IMR-90 (cell line): ENCODE measurements at regions not wholly inside any gene's neighbourhood (a gene's known extent, or its start where the extent isn't known, plus 50 kb on each side); places are given as distances from the start of the nearest gene placed in this dataset.

ENCODE experiments used
- ATAC-seq: fragments of 200-7000 bp; cut with Tn5 transposase; 2 replicates; pipeline ENCODE4 v1.9.1; 2020; ENCODE audit warnings: low read depth, mild to moderate bottlenecking, moderate library complexity
- BruUV-seq: library from RNA; stranded (reverse); fragments of 400-500 nt; replicated peaks from 2 replicates; lab custom pipeline; 2021; lab: Mats Ljungman, UMichigan
- CTCF ChIA-PET: fragments of 300-600 bp; formaldehyde crosslinking; extraction: SDS; loops from one replicate; lab custom pipeline; 2021; ENCODE audit warnings: antibody characterized with exemption; lab: Yijun Ruan, JAX
- POLR2A ChIA-PET: fragments of 300-600 bp; sonication (Branson Sonifier 250); formaldehyde crosslinking; loops from one replicate; lab custom pipeline; 2022; ENCODE audit warnings: antibody characterized with exemption; ENCODE audit not compliant: unreplicated experiment; lab: Charles Lee
- DNase-seq: peaks from one replicate; pipeline ENCODE4 v3.0.0; 2013
- H2AFZ ChIP-seq: replicated peaks from 2 replicates; pipeline ENCODE3; 2013; ENCODE audit warnings: low read length, mild to moderate bottlenecking; ENCODE audit not compliant: poor library complexity
- H2AK5ac ChIP-seq: 2 replicates; pipeline ENCODE4 v1.6.1; 2013; ENCODE audit warnings: low read depth, low read length, inconsistent platforms
- H2AK9ac ChIP-seq: replicated peaks from 2 replicates; pipeline ENCODE3; 2013; ENCODE audit warnings: mild to moderate bottlenecking, low read depth, low read length, moderate library complexity; ENCODE audit not compliant: poor library complexity
- H2BK120ac ChIP-seq: 2 replicates; pipeline ENCODE4 v1.6.1; 2013; ENCODE audit warnings: low read depth, low read length, inconsistent platforms
- H2BK15ac ChIP-seq: 3 replicates; pipeline ENCODE4 v1.6.1; 2013; ENCODE audit warnings: low read depth, low read length, inconsistent platforms
- H2BK20ac ChIP-seq: 2 replicates; pipeline ENCODE4 v1.6.1; 2013; ENCODE audit warnings: low read depth, mild to moderate bottlenecking, inconsistent platforms, low read length, moderate library complexity
- H2BK5ac ChIP-seq: 2 replicates; pipeline ENCODE4 v1.6.1; 2013; ENCODE audit warnings: mild to moderate bottlenecking, low read depth, low read length, inconsistent platforms; ENCODE audit not compliant: poor library complexity, severe bottlenecking
- H3K14ac ChIP-seq: replicated peaks from 2 replicates; pipeline ENCODE4 v1.6.1; 2013; ENCODE audit warnings: low read depth, low read length, inconsistent platforms
- H3K18ac ChIP-seq: 2 replicates; pipeline ENCODE4 v1.6.1; 2013; ENCODE audit warnings: low read depth, low read length, control low read depth
- H3K23ac ChIP-seq: 2 replicates; pipeline ENCODE4 v1.6.1; 2013; ENCODE audit warnings: low read depth, low read length, inconsistent platforms
- H3K27ac ChIP-seq: 2 replicates; pipeline ENCODE4 v1.5.1; 2013; ENCODE audit warnings: mild to moderate bottlenecking, control low read depth, low read length; ENCODE audit not compliant: insufficient read depth
- H3K27me3 ChIP-seq: 2 replicates; pipeline ENCODE4 v1.6.1; 2013; ENCODE audit warnings: low read length; ENCODE audit not compliant: control insufficient read depth, insufficient read depth
- H3K36me3 ChIP-seq: 2 replicates; pipeline ENCODE4 v1.6.1; 2013; ENCODE audit warnings: low read length, mixed read lengths; ENCODE audit not compliant: control insufficient read depth, insufficient read depth
- H3K4ac ChIP-seq: 2 replicates; pipeline ENCODE4 v1.6.1; 2013; ENCODE audit warnings: low read depth, low read length, inconsistent platforms
- H3K4me1 ChIP-seq: 2 replicates; pipeline ENCODE4 v1.6.1; 2013; ENCODE audit warnings: low read length, mixed read lengths; ENCODE audit not compliant: control insufficient read depth, insufficient read depth
- H3K4me2 ChIP-seq: 2 replicates; pipeline ENCODE4 v1.6.1; 2013; ENCODE audit warnings: low read depth, mild to moderate bottlenecking, control low read depth, low read length, moderate library complexity
- H3K4me3 ChIP-seq: 2 replicates; pipeline ENCODE4 v1.5.1; 2013; ENCODE audit warnings: low read depth, mild to moderate bottlenecking, control low read depth, low read length, moderate library complexity; ENCODE audit not compliant: insufficient read depth
- H3K56ac ChIP-seq: 2 replicates; pipeline ENCODE4 v1.6.1; 2013; ENCODE audit warnings: low read length, inconsistent platforms; ENCODE audit not compliant: insufficient read depth; ENCODE audit errors: extremely low read depth
- H3K79me1 ChIP-seq, 2 experiments: 2 replicates each; pipeline ENCODE4 v1.6.1; 2013; ENCODE audit warnings: low read length in 2 of 2, inconsistent platforms in 1 of 2, low read depth in 1 of 2
- H3K9ac ChIP-seq: 2 replicates; pipeline ENCODE4 v1.6.1; 2013; ENCODE audit warnings: low read depth, low read length, control low read depth
- H3K9me1 ChIP-seq: 2 replicates; pipeline ENCODE4 v1.6.1; 2013; ENCODE audit warnings: low read length, inconsistent platforms; ENCODE audit not compliant: insufficient read depth
- H3K9me3 ChIP-seq: 2 replicates; pipeline ENCODE4 v1.6.1; 2013; ENCODE audit warnings: low read length; ENCODE audit not compliant: control insufficient read depth, insufficient read depth
- H4K20me1 ChIP-seq: 2 replicates; pipeline ENCODE4 v1.6.1; 2013; ENCODE audit warnings: low read length, inconsistent platforms; ENCODE audit not compliant: insufficient read depth
- H4K5ac ChIP-seq: 2 replicates; pipeline ENCODE4 v1.6.1; 2013; ENCODE audit warnings: mild to moderate bottlenecking, low read depth, low read length, control low read depth
- H4K8ac ChIP-seq, 2 experiments: 2 replicates each; pipeline ENCODE4 v1.6.1; 2013; ENCODE audit warnings: low read depth in 2 of 2, low read length in 2 of 2, control low read depth in 1 of 2, inconsistent platforms in 1 of 2
- H4K91ac ChIP-seq: 2 replicates; pipeline ENCODE4 v1.6.1; 2013; ENCODE audit warnings: low read depth, low read length, inconsistent platforms; ENCODE audit not compliant: insufficient read depth
- BHLHE40 ChIP-seq: fragments of 150-350 bp; IDR thresholded peaks from 2 replicates; pipeline ENCODE4 v1.6.1; 2016; ENCODE audit warnings: mild to moderate bottlenecking, low read depth, low read length
- CHD1 ChIP-seq: IDR thresholded peaks from 2 replicates; pipeline ENCODE4 v1.6.1; 2012; ENCODE audit warnings: low read depth, low read length, improper control_type of control experiment
- ELK1 ChIP-seq: fragments of 150-350 bp; IDR thresholded peaks from 2 replicates; pipeline ENCODE4 v1.6.1; 2016; ENCODE audit warnings: low read depth, mild to moderate bottlenecking, low read length, moderate library complexity, borderline replicate concordance
- FOS ChIP-seq: fragments of 150-350 bp; IDR thresholded peaks from 2 replicates; pipeline ENCODE4 v1.6.1; 2016; ENCODE audit warnings: low read depth, low read length
- MAFK ChIP-seq: IDR thresholded peaks from 2 replicates; pipeline ENCODE4 v1.6.1; 2012; ENCODE audit warnings: low read depth, low read length, improper control_type of control experiment
- MAZ ChIP-seq: IDR thresholded peaks from 2 replicates; pipeline ENCODE4 v1.6.1; 2012; ENCODE audit warnings: low read depth, mild to moderate bottlenecking, low read length, improper control_type of control experiment, moderate library complexity, borderline replicate concordance
- MXI1 ChIP-seq: IDR thresholded peaks from 2 replicates; pipeline ENCODE4 v1.6.1; 2012; ENCODE audit warnings: low read depth, mild to moderate bottlenecking, low read length, moderate library complexity, borderline replicate concordance
- NFE2L2 ChIP-seq: fragments of 150-350 bp; IDR thresholded peaks from 2 replicates; pipeline ENCODE4 v1.6.1; 2016; ENCODE audit warnings: low read depth, mild to moderate bottlenecking, low read length
- RFX5 ChIP-seq: IDR thresholded peaks from 2 replicates; pipeline ENCODE4 v1.8.0; 2012; ENCODE audit warnings: low read depth, mild to moderate bottlenecking, low read length, moderate library complexity
- SMC3 ChIP-seq: fragments of 150-350 bp; IDR thresholded peaks from 2 replicates; pipeline ENCODE4 v1.6.1; 2016; ENCODE audit warnings: low read depth, mild to moderate bottlenecking, antibody characterized with exemption, low read length, moderate library complexity
- USF2 ChIP-seq: fragments of 150-350 bp; IDR thresholded peaks from 2 replicates; pipeline ENCODE4 v1.6.1; 2017; ENCODE audit warnings: mild to moderate bottlenecking, antibody characterized with exemption, low read length, low read depth
- WGBS, 2 experiments: methylation state at CpG; one replicate each; pipeline versions ENCODE4 v1.1.5 to v1.1.7; 2013; ENCODE audit warnings: missing lambda C conversion rate in 2 of 2; ENCODE audit not compliant: insufficient read length in 1 of 2; ENCODE audit errors: extremely low coverage in 2 of 2; 5-methylcytosine and 5-hydroxymethylcytosine counted together
- dilution Hi-C: fragments of 300-500 bp; cut with HindIII; formaldehyde crosslinking; loops from one replicate; pipeline ENCODE4 v1.14.3; 2018; ENCODE audit warnings: low sequenced_read_pairs; ENCODE audit not compliant: unreplicated experiment
- in situ Hi-C: fragments of 300-500 bp; cut with MboI; formaldehyde crosslinking; loops from 3 replicates; pipeline ENCODE4 v1.14.3; 2019; ENCODE audit warnings: low sequenced_read_pairs, inconsistent platforms, mixed read lengths
- intact Hi-C: fragments of 100-400 bp; cut with micrococcal nuclease; formaldehyde crosslinking; loops from 2 replicates; pipeline ENCODE4 v1.10.0; 2022

GRCh38 chr18:46411191-46411828 lies 245.7 kb downstream of the LOXHD1 start:
- ATAC-seq (no peak), DNase-seq (no peak)
- 40% methylated on average over 1 of the region's 4 CpGs; no CpG with 5 or more reads in 1 of the 2 experiments for WGBS, 2 experiments
- POLR2A ChIA-PET = no interaction called here
- Histone ChIP-seq H3K27me3 (peaks cover 7% of the 10 kb centered on the region), H4K8ac (no peak overlapping the region), H3K9me1 (0 out of 2 replicates have a peak, but pooled peaks cover 3% of the 10 kb centered on the region), H3K9me3 (no peaks in the 10 kb centered on the region), H2BK20ac (no peak overlapping the region), H4K5ac (no peak overlapping the region), H3K9ac (no peak overlapping the region), H2AFZ (no peak overlapping the region), H2AK5ac (no peak overlapping the region), H2AK9ac (no peak overlapping the region), H4K20me1 (no peaks in the 10 kb centered on the region), H3K4me3 (no peak overlapping the region), H3K18ac (no peak overlapping the region), H3K79me1 (no peaks in the 10 kb centered on the region), H3K27ac (no peak overlapping the region), H3K4me2 (no peak overlapping the region), H2BK5ac (no peak overlapping the region), H2BK15ac (no peak overlapping the region), H3K56ac (no peak overlapping the region), H3K36me3 (no peaks in the 10 kb centered on the region), H2BK120ac (no peak overlapping the region), H3K14ac (no peak overlapping the region), H3K23ac (no peak overlapping the region), H3K4ac (no peak overlapping the region), H4K91ac (no peak overlapping the region), H3K4me1 (no peaks in the 10 kb centered on the region; the same call in 1 of the 2 replicates)
- in situ Hi-C loops = no loop called here
- TF ChIP-seq MAZ (no peak), SMC3 (no peak), MAFK (no peak), CHD1 (no peak), MXI1 (no peak), ELK1 (no peak), NFE2L2 (no peak), USF2 (no peak), BHLHE40 (no peak), FOS (no peak), RFX5 (no peak)
- BruUV-seq = no TSS peak
- CTCF ChIA-PET = no interaction called here
- intact Hi-C loops = no loop called here
- dilution Hi-C loops = no loop called here
